ENCODE measurements at regions not wholly inside any gene's neighbourhood (a gene's known extent, or its start where the extent isn't known, plus 50 kb on each side); places are given as distances from the start of the nearest gene placed in this dataset.
"Not testable (repeated sequence)": the region's sequence is repeated elsewhere in the genome, so short reads cannot be mapped to it uniquely, and the experiment has no call there.

DNA sequence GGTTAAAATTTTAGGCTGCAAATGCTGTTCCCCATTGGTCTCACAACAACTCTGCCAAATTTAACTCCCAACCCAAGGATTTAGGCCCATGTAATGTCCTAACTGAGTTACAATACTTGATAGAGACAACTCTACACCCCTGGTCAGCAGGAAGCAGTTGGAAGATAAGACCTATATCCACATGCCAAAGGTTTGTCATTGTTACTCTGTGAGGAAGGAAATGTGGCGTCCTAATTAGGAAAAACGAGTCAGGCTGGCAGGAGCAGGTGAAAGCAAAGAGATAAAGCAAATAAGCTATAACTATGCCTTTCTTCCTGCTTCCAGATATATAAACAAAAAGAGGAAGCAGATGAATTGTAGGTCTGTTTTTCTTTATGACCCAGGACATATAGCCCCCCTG, 69.1 kb downstream of the SPIN4 start:
- Mint-ChIP-seq H3K4me1 (no peaks in the 10 kb centered on the region), H3K36me3 (no peaks in the 10 kb centered on the region), H3K27ac (no peak overlapping the region), H3K4me3 (no peak overlapping the region), H3K27me3 (ENCODE audit: insufficient read depth, low read depth) (no peaks in the 10 kb centered on the region), H3K9me3 (peaks cover 8% of the 10 kb centered on the region)
- Histone ChIP-seq H4K20me1 (ENCODE audit: low read depth) (no peaks in the 10 kb centered on the region), H3K79me2 (ENCODE audit: low read depth) (no peaks in the 10 kb centered on the region), H3F3A (ENCODE audit: low read depth) (no peaks in the 10 kb centered on the region), H3K4me1 (no peaks in the 10 kb centered on the region), H3K9me3 (ENCODE audit: low read depth) (peaks cover 4% of the 10 kb centered on the region), H3K27me3 (no peaks in the 10 kb centered on the region), H3K4me3 (no peak overlapping the region), H2AFZ (replicated peaks) (no peak overlapping the region), H3K36me3 (no peaks in the 10 kb centered on the region), H3K4me2 (no peak overlapping the region), H3K27ac (no peak overlapping the region), H3K9ac (no peak overlapping the region)
- DNase-seq (ENCODE audit: low spot score): no peak
- TF ChIP-seq EZH2 (IDR thresholded peaks at IDR 0.05) (no peak), EZH2phosphoT487 (IDR thresholded peaks at IDR 0.05) (no peak)
- TF ChIP-seq, protein P1, sequence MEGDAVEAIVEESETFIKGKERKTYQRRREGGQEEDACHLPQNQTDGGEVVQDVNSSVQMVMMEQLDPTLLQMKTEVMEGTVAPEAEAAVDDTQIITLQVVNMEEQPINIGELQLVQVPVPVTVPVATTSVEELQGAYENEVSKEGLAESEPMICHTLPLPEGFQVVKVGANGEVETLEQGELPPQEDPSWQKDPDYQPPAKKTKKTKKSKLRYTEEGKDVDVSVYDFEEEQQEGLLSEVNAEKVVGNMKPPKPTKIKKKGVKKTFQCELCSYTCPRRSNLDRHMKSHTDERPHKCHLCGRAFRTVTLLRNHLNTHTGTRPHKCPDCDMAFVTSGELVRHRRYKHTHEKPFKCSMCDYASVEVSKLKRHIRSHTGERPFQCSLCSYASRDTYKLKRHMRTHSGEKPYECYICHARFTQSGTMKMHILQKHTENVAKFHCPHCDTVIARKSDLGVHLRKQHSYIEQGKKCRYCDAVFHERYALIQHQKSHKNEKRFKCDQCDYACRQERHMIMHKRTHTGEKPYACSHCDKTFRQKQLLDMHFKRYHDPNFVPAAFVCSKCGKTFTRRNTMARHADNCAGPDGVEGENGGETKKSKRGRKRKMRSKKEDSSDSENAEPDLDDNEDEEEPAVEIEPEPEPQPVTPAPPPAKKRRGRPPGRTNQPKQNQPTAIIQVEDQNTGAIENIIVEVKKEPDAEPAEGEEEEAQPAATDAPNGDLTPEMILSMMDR (IDR thresholded peaks at IDR 0.05): no peak

- DNase-seq (ENCODE audit: low spot score): no peak
- H3K27ac Mint-ChIP-seq: no peak overlapping the region
- TF ChIP-seq, protein P1 (IDR thresholded peaks at IDR 0.05): no peak
- TF ChIP-seq EZH2phosphoT487 (IDR thresholded peaks at IDR 0.05) (no peak), EZH2 (IDR thresholded peaks at IDR 0.05) (no peak)
- no peak overlapping the region for H2AFZ ChIP-seq (replicated peaks)
- no peaks in the 10 kb centered on the region for H3K27me3 ChIP-seq
- H3K9ac ChIP-seq: no peak overlapping the region
- no peaks in the 10 kb centered on the region for H3K4me1 ChIP-seq
- H3K4me3 Mint-ChIP-seq: no peak overlapping the region
- H3F3A ChIP-seq (ENCODE audit: low read depth): no peaks in the 10 kb centered on the region
- H3K36me3 Mint-ChIP-seq: no peaks in the 10 kb centered on the region
- H3K36me3 ChIP-seq: no peaks in the 10 kb centered on the region
- peaks cover under 1% of the 10 kb centered on the region for H3K9me3 ChIP-seq (ENCODE audit: low read depth)
- H3K4me2 ChIP-seq: no peak overlapping the region
- H3K79me2 ChIP-seq (ENCODE audit: low read depth): no peaks in the 10 kb centered on the region
- no peaks in the 10 kb centered on the region for H3K27me3 Mint-ChIP-seq (ENCODE audit: insufficient read depth, low read depth)
- H3K4me3 ChIP-seq: no peak overlapping the region
- H3K9me3 Mint-ChIP-seq: peaks cover 4% of the 10 kb centered on the region
- H3K4me1 Mint-ChIP-seq: no peaks in the 10 kb centered on the region
- H3K27ac ChIP-seq: no peak overlapping the region
- H4K20me1 ChIP-seq (ENCODE audit: low read depth): no peaks in the 10 kb centered on the region
Measured at GRCh38 chrX:63281465-63281864, 69.7 kb downstream of the SPIN4 start.

GRCh38 chrX:63277394-63277793, 73.7 kb downstream of the SPIN4 start:
- not testable (repeated sequence) for H3K27ac Mint-ChIP-seq; H4K20me1 ChIP-seq (ENCODE audit: low read depth); H3K4me3 ChIP-seq; H2AFZ ChIP-seq (replicated peaks); H3K9ac ChIP-seq; H3F3A ChIP-seq (ENCODE audit: low read depth); H3K27me3 ChIP-seq; H3K27ac ChIP-seq; H3K4me3 Mint-ChIP-seq; DNase-seq (ENCODE audit: low spot score); H3K36me3 ChIP-seq; H3K4me1 Mint-ChIP-seq; H3K4me2 ChIP-seq; H3K36me3 Mint-ChIP-seq; H3K27me3 Mint-ChIP-seq (ENCODE audit: insufficient read depth, low read depth); H3K9me3 ChIP-seq (ENCODE audit: low read depth); H3K4me1 ChIP-seq; H3K79me2 ChIP-seq (ENCODE audit: low read depth); H3K9me3 Mint-ChIP-seq

DNA sequence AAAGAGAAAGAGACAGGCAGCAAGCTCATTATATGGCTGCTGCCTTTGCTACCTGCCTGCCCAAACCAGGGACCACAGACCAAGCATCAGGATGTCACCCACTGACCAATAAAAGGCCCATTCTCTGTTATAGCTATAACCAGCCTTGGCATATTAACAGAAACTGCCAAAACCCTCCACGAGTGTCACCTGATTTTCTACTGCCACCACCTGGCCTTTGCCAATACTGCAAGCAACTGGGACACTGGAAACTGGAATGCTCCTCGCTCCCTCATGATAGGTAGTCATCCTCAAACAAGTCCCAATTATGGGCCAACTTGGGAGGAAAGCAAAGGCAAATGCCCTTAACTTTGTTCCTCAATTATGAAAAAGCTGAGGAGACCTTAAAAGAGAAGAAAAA, 76.0 kb downstream of the SPIN4 start:
- no peak for TF ChIP-seq EZH2 (IDR thresholded peaks at IDR 0.05)
- TF ChIP-seq, protein P1 (IDR thresholded peaks at IDR 0.05): peak; percentile 50
- H2AFZ ChIP-seq (replicated peaks): no peak overlapping the region
- no peaks in the 10 kb centered on the region for H3K27me3 ChIP-seq
- Mint-ChIP-seq H3K36me3 (no peaks in the 10 kb centered on the region), H3K4me1 (no peaks in the 10 kb centered on the region), H3K27me3 (ENCODE audit: insufficient read depth, low read depth) (no peaks in the 10 kb centered on the region), H3K27ac (no peak overlapping the region), H3K9me3 (no peaks in the 10 kb centered on the region), H3K4me3 (no peak overlapping the region)
- no peak overlapping the region for H3K9ac ChIP-seq
- no peaks in the 10 kb centered on the region for H3K79me2 ChIP-seq (ENCODE audit: low read depth)
- H3K4me3 ChIP-seq: no peak overlapping the region
- no peaks in the 10 kb centered on the region for H3F3A ChIP-seq (ENCODE audit: low read depth)
- H4K20me1 ChIP-seq (ENCODE audit: low read depth): no peaks in the 10 kb centered on the region
- H3K36me3 ChIP-seq: no peaks in the 10 kb centered on the region
- H3K27ac ChIP-seq: no peak overlapping the region
- H3K4me1 ChIP-seq: no peaks in the 10 kb centered on the region
- no peak overlapping the region for H3K4me2 ChIP-seq
- peak; percentile 22 for DNase-seq (ENCODE audit: low spot score)
- peaks cover 5% of the 10 kb centered on the region for H3K9me3 ChIP-seq (ENCODE audit: low read depth)
